T-helper 17 cell (primary cell): ENCODE measurements at regions not wholly inside any gene's neighbourhood (a gene's known extent, or its start where the extent isn't known, plus 50 kb on each side); places are given as distances from the start of the nearest gene placed in this dataset.

Experiments
- ATAC-seq: fragments of 150-1000 bp; cut with Tn5 transposase; 2 replicates; pipeline ENCODE4 v1.10.0; 2021; ENCODE audit warnings: mild to moderate bottlenecking, moderate library complexity
- DNase-seq, 3 donors: peaks; one replicate each; pipeline versions ENCODE4 v3.0.0 to v3.0.0-alpha.2; 2020 to 2021
- H3K9me3 ChIP-seq: one replicate; pipeline ENCODE4 v1.7.0; 2013; ENCODE audit warnings: low read length, mild to moderate bottlenecking; ENCODE audit not compliant: control insufficient read depth, poor library complexity, severe bottlenecking
- H3K27ac Mint-ChIP-seq: one replicate; pipeline ENCODE4 v1.8.0; 2022; ENCODE audit warnings: mild to moderate bottlenecking, moderate library complexity, mixed read lengths
- H3K27me3 Mint-ChIP-seq: one replicate; pipeline ENCODE4 v1.8.0; 2022; ENCODE audit warnings: mixed read lengths
- H3K36me3 Mint-ChIP-seq: one replicate; pipeline ENCODE4 v1.8.0; 2022; ENCODE audit warnings: low read depth, mixed read lengths
- H3K4me1 Mint-ChIP-seq: one replicate; pipeline ENCODE4 v1.8.0; 2022; ENCODE audit warnings: mild to moderate bottlenecking, mixed read lengths
- H3K4me3 Mint-ChIP-seq: one replicate; pipeline ENCODE4 v1.8.0; 2022; ENCODE audit warnings: mild to moderate bottlenecking, moderate library complexity, mixed read lengths

DNA sequence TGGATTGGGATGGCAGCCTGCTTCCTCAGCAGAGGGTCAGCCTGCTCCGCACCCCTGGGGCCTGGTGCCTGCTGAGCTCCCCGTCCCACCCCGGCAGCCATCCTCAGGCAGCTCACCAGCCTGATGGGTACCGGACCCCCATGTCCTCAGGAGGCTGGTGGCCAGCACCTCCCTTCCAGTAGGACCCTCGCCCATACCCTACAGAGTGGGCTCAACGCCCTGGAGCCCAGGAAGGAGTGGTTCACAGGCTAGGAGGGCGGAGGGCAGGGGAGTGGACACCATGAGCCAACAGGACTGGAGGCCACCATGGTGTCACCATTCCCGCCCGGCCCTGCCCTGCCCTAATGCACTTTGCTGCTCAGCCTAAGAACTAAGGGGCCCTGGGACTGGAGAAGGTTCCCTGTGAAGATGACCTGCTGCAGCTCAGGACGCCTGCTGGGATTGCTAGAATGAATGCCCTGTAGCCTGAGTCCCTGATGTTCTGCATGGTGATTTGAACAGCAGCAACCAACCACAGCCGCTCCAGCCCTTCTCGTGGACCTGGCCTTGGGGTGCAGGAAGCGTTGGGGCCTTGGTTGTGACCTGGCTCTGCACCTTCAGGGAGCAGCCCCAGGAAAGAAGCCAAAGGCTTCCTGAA, 1080.8 kb downstream of the BRD1 start:
- Mint-ChIP-seq H3K36me3 (no peaks in the 10 kb centered on the region), H3K27ac (no peak overlapping the region), H3K4me3 (no peak overlapping the region), H3K4me1 (no peaks in the 10 kb centered on the region), H3K27me3 (no peaks in the 10 kb centered on the region)
- ATAC-seq (no peak), DNase-seq (no peak)
- no peaks in the 10 kb centered on the region for H3K9me3 ChIP-seq

DNA sequence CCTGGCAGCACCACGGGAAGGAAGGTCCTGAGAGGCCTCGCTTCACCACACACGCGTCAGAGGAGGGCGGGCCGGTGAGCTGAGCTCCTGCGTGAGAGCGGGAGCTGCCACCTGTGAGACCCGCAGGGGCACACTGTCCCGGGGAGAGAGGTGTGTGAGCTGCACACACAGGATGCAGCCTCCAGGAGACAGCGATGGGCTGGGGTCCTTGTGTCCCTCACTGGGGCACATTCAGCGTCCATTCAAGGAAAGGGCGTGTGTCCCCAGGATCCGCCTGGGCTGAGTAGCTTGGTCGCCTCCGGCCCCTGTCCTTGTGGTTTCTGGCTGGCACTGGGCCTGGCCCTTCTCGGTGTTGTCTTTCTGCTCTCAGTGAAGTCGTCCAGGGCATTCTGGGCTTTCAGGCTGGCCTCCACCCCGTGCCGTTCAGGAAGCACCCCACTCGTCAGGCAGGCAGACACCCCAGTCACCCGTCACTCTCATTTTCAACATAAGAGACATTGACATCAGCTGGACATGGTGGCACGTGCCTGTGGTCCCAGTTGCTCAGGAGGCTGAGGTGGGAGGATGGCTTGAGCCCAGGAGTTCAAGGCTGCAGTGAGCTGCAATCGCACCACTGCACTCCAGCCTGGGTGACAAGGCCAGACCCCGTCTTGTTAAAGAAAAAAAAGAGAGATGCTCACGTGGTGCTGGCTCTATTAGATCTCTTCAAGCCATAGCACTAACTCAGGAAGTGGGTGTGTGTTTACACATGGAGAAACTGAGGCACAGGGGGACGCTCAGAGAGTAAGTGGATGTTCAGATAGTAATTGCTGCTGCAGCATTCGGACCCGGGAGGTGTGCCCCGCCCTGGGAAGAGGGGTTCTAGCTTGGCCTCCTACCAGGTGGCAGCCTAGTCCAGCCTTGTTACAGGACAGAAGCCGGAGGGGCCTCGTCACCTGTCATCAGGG, 1081.6 kb downstream of the BRD1 start:
- Mint-ChIP-seq H3K36me3 (no peaks in the 10 kb centered on the region), H3K27me3 (no peaks in the 10 kb centered on the region), H3K4me1 (no peaks in the 10 kb centered on the region), H3K27ac (no peak overlapping the region), H3K4me3 (no peak overlapping the region)
- H3K9me3 ChIP-seq: no peaks in the 10 kb centered on the region
- DNase-seq: no peak
- no peak for ATAC-seq

DNA sequence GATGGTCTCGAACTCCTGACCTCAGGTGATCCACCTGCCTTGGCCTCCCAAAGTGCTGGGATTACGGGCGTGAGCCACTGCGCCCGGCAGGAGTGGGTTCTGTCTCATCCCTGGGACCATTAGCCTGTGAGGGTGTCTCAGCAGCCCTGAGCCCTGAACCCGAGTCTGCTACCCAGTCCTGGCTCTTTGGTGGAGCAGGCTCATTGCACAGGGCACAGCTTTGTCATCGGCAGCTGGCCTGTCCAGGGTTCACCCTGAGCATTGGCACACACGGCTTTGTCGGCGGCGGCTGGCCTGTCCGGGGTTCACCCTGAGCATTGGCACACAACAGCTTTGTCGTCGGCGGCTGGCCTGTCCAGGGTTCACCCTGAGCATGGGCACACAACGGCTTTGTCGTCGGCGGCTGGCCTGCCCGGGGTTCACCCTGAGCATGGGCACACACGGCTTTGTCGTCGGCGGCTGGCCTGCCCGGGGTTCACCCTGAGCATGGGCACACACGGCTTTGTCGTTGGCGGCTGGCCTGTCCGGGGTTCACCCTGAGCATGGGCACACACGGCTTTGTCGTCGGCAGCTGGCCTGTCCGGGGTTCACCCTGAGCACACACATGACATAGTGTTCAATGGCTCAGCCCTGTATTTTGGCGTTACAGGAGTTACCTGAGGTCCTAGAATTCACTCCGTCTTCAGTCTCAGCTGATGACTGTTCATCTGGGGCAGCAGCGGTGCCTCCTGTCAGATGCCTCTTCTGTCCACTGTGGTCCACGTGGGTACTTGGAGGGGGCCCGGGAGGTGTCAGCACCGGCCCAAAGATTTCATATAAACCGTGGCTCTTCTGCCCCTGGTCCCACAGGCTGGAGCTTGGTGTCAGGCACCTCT, 1082.5 kb downstream of the BRD1 start:
- Mint-ChIP-seq H3K36me3 (no peaks in the 10 kb centered on the region), H3K27ac (no peak overlapping the region), H3K27me3 (no peaks in the 10 kb centered on the region), H3K4me1 (no peaks in the 10 kb centered on the region), H3K4me3 (no peak overlapping the region)
- DNase-seq: no peak
- H3K9me3 ChIP-seq: no peaks in the 10 kb centered on the region
- no peak for ATAC-seq

DNA sequence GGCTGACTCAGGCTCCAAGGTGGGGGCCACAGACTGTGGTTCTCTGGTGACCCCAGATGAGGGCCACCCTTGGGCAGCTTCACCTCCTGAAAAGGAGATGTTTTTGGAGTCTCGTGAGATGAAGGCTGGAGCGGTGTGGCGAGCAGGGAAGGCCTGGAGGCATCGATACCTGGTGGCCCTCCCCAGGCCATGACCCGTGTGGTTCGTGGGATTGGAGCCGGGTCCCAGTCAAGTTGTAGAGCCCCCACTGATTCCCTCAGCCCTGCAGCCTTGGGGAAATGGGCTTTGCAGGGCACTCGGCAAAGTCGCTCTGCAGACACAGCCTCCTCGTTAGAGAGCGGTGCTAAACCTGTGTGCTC, 1083.4 kb downstream of the BRD1 start:
- Mint-ChIP-seq H3K27me3 (no peaks in the 10 kb centered on the region), H3K4me3 (no peak overlapping the region), H3K36me3 (no peaks in the 10 kb centered on the region), H3K4me1 (no peaks in the 10 kb centered on the region), H3K27ac (no peak overlapping the region)
- ATAC-seq: no peak
- H3K9me3 ChIP-seq: no peaks in the 10 kb centered on the region
- no peak for DNase-seq

DNA sequence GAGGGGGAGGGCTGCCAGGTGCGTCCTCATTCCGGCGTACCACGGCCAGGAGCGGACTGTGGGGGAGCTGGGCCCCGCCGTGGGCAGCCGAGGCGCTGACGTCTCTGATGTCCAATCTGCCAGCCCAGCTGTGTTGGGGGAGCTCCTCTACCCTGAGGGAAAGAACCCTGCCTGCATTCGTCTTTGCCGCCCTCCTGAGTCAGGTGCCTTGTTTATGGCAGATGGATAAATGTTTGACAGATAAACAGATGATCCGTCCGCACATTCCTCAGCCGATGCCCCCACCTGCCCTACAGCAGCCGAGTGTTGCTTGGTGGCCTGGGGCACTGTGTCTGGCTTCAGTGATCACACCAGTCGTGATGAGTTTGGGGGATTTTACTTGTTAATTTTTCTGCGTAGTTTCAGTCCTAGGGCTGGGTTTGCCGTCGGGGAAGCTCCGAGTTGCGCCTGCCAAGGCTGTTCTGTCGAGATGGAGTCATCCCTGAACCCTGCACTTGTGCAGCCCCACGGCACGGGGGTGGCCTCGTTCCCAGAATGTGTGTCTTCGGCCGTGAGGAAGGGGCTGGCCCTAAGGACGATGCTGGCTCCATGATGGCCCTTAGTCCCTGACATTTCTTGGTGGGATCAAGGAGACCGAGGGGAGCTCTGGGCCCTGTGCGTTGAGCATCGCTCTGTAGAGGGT, 1083.9 kb downstream of the BRD1 start:
- Mint-ChIP-seq H3K27me3 (no peaks in the 10 kb centered on the region), H3K27ac (no peak overlapping the region), H3K4me1 (no peaks in the 10 kb centered on the region), H3K36me3 (no peaks in the 10 kb centered on the region), H3K4me3 (no peak overlapping the region)
- no peak for DNase-seq
- H3K9me3 ChIP-seq: no peaks in the 10 kb centered on the region
- ATAC-seq: no peak

DNA sequence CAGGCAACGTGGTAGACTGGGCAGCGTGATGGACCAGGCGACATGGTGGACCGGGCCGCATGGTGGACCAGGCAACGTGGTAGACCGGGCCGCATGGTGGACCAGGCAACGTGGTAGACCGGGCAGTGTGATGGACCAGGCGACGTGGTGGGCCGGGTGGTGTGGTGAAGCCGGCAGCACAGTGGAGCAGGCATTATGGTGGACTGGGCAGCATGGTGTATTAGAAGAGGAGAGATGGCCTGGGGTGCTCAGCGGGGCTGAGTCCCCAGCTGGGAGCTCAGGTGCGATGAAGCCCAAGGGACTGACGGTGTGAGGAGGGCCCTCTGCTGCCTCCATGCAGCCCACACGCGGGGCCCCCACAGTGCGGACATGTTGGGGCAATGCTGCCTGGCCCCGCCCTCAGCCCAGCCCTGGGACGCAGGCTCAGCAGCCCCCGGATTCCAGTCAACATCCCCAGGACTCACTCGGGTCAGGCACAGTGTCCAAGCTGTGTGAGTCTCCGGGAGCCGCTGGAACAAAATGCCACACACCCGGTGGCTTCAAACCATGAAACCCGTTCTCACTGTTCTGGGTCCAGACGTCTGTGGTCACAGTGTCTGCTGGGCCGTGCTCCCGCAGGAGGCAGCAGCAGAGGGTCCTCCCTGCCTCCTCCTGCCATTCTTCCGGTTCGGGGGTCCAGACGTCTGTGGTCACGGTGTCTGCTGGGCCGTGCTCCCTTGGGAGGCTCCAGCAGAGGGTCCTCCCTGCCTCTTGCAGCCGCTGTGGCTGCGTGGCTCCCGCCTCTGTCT, 1084.9 kb downstream of the BRD1 start:
- H3K27ac Mint-ChIP-seq: no peak overlapping the region
- no peaks in the 10 kb centered on the region for H3K9me3 ChIP-seq
- no peaks in the 10 kb centered on the region for H3K4me1 Mint-ChIP-seq
- no peak for DNase-seq
- H3K4me3 Mint-ChIP-seq: no peak overlapping the region
- ATAC-seq: no peak
- no peaks in the 10 kb centered on the region for H3K27me3 Mint-ChIP-seq
- no peaks in the 10 kb centered on the region for H3K36me3 Mint-ChIP-seq

DNA sequence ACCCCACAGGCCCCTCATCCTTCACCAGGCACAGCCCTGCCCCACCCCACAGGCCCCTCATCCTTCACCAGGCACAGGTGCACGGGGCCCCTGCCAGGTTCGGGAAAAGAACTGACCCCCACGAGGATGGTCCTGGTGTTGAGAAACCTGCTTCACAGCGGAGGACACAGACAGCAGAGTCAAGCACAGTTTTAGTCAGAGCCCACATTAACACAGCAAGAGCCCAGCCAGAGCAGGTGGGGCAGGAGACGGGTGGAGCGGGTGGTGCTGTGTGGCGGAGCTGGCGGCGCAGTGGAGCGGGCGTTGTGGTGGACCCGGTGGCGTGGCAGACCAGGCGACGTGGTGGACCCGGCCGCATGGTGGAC, 1085.5 kb downstream of the BRD1 start:
- Mint-ChIP-seq H3K4me3 (no peak overlapping the region), H3K27ac (no peak overlapping the region), H3K27me3 (no peaks in the 10 kb centered on the region), H3K36me3 (no peaks in the 10 kb centered on the region), H3K4me1 (no peaks in the 10 kb centered on the region)
- DNase-seq (no peak), ATAC-seq (no peak)
- no peaks in the 10 kb centered on the region for H3K9me3 ChIP-seq

DNA sequence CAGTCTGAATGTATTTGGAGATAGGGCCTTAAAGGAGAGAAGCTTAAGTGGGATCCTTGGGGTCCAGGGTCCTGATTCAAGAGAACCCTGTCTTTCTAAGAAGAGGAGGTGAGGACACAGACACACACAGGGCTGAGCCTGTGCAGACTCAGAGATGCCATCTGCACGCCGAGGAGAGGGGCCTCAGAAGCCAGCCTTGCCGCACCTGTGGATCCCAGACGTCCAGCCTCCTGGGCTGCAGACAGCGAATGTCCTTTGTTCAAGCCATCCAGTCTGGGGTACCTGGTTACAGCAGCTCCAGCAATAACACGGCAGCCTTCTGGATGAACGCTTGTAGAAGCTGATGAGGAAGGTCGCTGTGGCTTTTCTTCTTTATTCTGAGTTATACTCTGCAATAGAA, 1086.1 kb downstream of the BRD1 start:
- no peak for ATAC-seq
- Mint-ChIP-seq H3K4me3 (no peak overlapping the region), H3K4me1 (no peaks in the 10 kb centered on the region), H3K27ac (no peak overlapping the region), H3K27me3 (no peaks in the 10 kb centered on the region), H3K36me3 (no peaks in the 10 kb centered on the region)
- no peaks in the 10 kb centered on the region for H3K9me3 ChIP-seq
- no peak for DNase-seq

DNA sequence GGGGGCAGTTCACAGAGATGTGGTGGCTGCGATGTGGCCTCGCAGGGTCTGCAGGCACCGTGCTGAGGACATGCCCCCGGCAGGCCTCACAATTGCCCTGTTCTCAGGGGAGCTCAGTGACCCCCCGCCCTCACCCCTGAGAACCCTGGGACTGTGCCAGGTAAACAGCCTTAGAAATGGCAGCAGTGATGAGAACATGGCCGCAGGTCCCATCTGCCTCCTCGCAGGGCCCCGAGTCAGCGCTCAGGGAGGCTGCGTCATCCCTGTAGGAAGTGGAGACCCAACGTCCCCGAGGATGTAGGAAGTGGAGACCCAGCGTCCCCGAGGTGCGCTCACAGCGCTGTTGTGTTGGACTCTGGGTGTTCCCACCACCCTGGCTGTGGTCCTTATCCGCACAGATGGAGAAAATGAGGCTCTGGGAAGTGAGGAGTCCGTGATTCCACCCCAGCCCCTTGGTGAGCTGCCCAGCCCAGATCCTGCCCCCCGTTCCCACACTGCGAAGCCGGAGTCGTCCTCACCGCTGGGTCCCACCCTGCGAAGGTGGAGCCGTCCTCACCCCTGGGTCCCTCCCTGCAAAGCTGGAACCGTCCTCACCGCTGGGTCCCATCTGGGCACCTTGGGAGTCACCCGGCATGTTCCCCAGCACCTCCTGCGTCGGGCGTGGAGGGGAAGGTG, 1086.8 kb downstream of the BRD1 start:
- H3K4me1 Mint-ChIP-seq: no peaks in the 10 kb centered on the region

DNA sequence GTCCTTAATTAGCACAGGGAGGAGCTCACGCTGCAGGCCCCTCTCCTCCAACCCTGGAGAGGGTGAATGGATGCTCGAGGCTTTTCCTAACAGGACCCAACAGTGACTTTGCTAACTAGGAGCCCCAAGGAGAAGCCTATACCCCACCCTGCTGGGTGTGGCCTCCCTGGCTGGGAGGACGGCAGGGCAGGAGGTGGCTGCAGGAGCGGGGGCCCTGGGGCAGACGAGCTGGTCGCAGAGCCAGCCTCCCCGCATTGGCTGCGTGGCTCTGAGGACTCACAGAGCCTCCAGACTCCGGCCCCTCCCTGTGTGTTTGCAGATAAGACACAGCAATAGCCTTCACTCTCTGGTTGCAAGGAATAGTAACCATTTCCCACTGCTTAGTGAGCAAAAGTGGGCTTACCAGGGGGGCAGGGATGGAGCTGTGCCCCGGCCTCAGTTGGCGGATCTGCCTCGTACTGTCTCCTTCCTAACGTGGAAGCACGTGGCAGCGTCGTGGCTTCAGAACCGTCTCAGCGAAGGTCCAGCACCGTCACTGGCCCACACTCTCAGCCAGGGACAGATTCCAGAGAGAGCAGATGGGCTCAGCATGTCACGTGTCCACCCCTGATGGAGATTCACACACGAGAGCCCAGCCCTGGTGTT, 1087.5 kb downstream of the BRD1 start:
- no peaks in the 10 kb centered on the region for H3K9me3 ChIP-seq
- H3K36me3 Mint-ChIP-seq: no peaks in the 10 kb centered on the region
- no peak overlapping the region for H3K27ac Mint-ChIP-seq
- no peak for ATAC-seq
- DNase-seq: no peak
- peaks cover under 1% of the 10 kb centered on the region for H3K27me3 Mint-ChIP-seq
- H3K4me3 Mint-ChIP-seq: no peak overlapping the region
- H3K4me1 Mint-ChIP-seq: no peaks in the 10 kb centered on the region

More for the DNA sequence above, 1086.8 kb downstream of the BRD1 start:
- Mint-ChIP-seq H3K27me3 (no peaks in the 10 kb centered on the region), H3K27ac (no peak overlapping the region), H3K36me3 (no peaks in the 10 kb centered on the region), H3K4me3 (no peak overlapping the region)
- ATAC-seq: no peak
- DNase-seq: no peak
- no peaks in the 10 kb centered on the region for H3K9me3 ChIP-seq

DNA sequence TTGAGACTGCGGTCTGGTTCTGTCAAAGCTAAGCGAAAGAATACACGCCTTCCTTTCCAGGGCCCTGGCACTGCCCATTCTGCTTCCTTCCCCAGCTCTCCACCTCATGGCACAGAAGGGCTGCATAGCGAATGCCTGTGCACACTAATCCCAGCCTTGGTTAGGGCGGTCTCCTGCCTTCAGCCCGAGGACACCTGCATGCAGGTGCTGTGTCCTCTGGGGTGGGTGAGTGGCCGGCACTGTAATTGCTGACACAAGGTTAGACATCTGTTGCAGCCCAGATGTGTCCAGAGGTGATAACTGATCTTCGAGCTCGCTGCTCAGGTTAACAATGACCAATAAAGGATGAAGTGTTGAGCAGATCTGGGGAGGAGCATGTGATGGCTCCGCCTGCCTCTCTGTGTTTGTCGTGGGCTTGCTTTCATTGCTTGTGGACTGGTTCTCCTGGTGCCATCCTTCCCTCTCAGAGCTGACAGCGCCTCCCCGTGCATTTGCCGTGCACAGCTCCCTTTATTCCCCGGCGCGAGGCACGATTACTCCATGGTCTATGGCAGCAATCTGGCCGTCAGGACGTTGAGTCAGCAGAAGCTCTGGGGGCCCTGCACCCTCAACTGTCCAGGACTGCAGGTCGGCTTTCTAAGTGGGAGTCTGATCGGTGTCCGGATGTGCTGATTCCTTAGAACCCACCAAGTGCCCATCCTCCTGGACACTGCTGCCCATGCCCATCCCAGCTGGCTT, 1088.2 kb downstream of the BRD1 start:
- H3K4me1 Mint-ChIP-seq: no peaks in the 10 kb centered on the region
- no peak overlapping the region for H3K4me3 Mint-ChIP-seq
- H3K27ac Mint-ChIP-seq: no peak overlapping the region
- ATAC-seq (no peak), DNase-seq (no peak)
- H3K36me3 Mint-ChIP-seq: no peaks in the 10 kb centered on the region
- H3K27me3 Mint-ChIP-seq: peaks cover 6% of the 10 kb centered on the region
- H3K9me3 ChIP-seq: no peaks in the 10 kb centered on the region
